ENCODE measurements at regions not wholly inside any gene's neighbourhood (a gene's known extent, or its start where the extent isn't known, plus 50 kb on each side); places are given as distances from the start of the nearest gene placed in this dataset.
"Not testable (repeated sequence)": the region's sequence is repeated elsewhere in the genome, so short reads cannot be mapped to it uniquely, and the experiment has no call there.

DNA sequence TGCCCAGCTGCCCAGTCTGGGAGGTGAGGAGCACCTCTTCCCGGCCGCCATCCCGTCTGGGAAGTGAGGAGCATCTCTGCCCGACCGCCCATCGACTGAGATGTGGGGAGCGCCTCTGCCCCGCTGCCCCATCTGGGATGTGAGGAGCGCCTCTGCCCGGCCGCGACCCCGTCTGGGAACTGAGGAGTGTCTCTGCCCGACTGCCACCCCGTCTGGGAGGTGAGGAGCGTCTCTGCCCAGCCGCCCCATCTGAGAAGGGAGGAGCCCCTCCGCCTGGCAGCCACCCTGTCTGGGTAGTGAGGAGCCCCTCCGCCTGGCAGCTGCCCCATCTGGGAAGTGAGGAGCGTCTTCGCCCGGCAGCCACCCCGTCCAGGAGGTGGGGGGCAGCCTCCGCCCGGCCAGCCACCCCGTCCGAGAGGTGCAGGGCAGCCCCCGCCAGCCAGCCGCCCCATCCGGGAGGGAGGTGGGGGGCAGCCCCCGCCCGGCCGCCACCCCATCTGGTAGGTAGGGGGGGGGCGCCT is 361.4 kb downstream of the ZBBX start:
- BruUV-seq (replicated peaks); H3K4me1 ChIP-seq (ENCODE audit: insufficient read depth, low read length); in situ Hi-C loops (cut with HindIII; ENCODE audit: extremely low pct_ligation_motif_present, low pct_unique_long_range_greater_than_20kb); H3K79me2 ChIP-seq (ENCODE audit: insufficient read depth, low read length); H3K4me3 ChIP-seq (replicated peaks in 1 of 3; ENCODE audit: insufficient read depth in 1 of 3, low read depth in 2 of 3, low read length in 3 of 3); H3K4me2 ChIP-seq (ENCODE audit: low read depth, low read length); CTCF ChIA-PET (ENCODE audit: low intra/inter-chr PET ratio, low total read pairs); H3K36me3 ChIP-seq (replicated peaks in 1 of 2; ENCODE audit: control insufficient read depth in 1 of 2, insufficient read depth in 2 of 2, low read length in 2 of 2); DNase-seq (ENCODE audit: low spot score); POLR2A ChIA-PET; H4K20me1 ChIP-seq (ENCODE audit: insufficient read depth, low read length); H3K9me3 ChIP-seq (ENCODE audit: low read length); FAIRE-seq; intact Hi-C loops (cut with micrococcal nuclease; ENCODE audit: unreplicated experiment); H3K9ac ChIP-seq (ENCODE audit: insufficient read depth, low read depth, low read length); H3K27ac ChIP-seq (ENCODE audit: extremely low read length, insufficient read depth, low read length); H2AFZ ChIP-seq (ENCODE audit: low read length); ATAC-seq; H3K27me3 ChIP-seq (ENCODE audit: control insufficient read depth in 1 of 2, insufficient read depth in 2 of 2, low read length in 2 of 2): not testable (repeated sequence)
- WGBS (ENCODE audit: low lambda C conversion rate) = no CpG with 5 or more reads among the region's 34 CpGs

DNA sequence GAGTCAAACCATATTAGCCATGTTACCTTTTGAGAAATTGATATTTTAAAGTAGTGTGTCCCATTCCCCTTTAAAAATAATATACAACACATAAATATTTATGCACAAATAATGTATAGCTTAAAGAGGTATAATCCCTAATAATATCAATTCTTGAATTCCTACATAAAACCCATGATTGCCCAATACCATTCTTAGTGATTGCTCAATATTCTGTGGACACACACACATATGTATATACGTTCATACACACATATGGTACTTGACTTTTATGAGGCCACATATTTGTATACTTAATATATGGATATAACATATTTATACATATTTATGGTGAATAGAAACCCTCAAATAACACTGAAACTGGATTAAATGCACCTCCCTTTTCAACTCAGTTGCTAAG is 367.4 kb downstream of the ZBBX start:
- POLR2A ChIA-PET = no interaction called here
- CTCF ChIA-PET (ENCODE audit: low intra/inter-chr PET ratio, low total read pairs) = no interaction called here
- Histone ChIP-seq H4K20me1 (ENCODE audit: insufficient read depth, low read length) (no peaks in the 10 kb centered on the region), H3K27ac (ENCODE audit: extremely low read length, insufficient read depth, low read length) (no peak overlapping the region), H3K9me3 (ENCODE audit: low read length) (peaks cover 4% of the 10 kb centered on the region; the same call in 1 of the 2 replicates), H3K79me2 (ENCODE audit: insufficient read depth, low read length) (no peaks in the 10 kb centered on the region), H3K4me1 (ENCODE audit: insufficient read depth, low read length) (no peaks in the 10 kb centered on the region), H3K27me3 (ENCODE audit: control insufficient read depth in 1 of 2, insufficient read depth in 2 of 2, low read length in 2 of 2) (no peaks in the 10 kb centered on the region), H3K4me3 (replicated peaks in 1 of 3; ENCODE audit: insufficient read depth in 1 of 3, low read depth in 2 of 3, low read length in 3 of 3) (no peak overlapping the region), H3K9ac (ENCODE audit: insufficient read depth, low read depth, low read length) (no peak overlapping the region), H3K4me2 (ENCODE audit: low read depth, low read length) (no peak overlapping the region), H2AFZ (ENCODE audit: low read length) (no peak overlapping the region), H3K36me3 (replicated peaks in 1 of 2; ENCODE audit: control insufficient read depth in 1 of 2, insufficient read depth in 2 of 2, low read length in 2 of 2) (no peaks in the 10 kb centered on the region)
- DNase-seq (ENCODE audit: low spot score) = no peak
- WGBS (ENCODE audit: low lambda C conversion rate) = 0% methylated on average over 1 of the region's 1 CpG
- in situ Hi-C loops (cut with HindIII; ENCODE audit: extremely low pct_ligation_motif_present, low pct_unique_long_range_greater_than_20kb) (no loop called here), intact Hi-C loops (cut with micrococcal nuclease; ENCODE audit: unreplicated experiment) (no loop called here)
- no TSS peak for BruUV-seq (replicated peaks)
- FAIRE-seq = no peak
- peak; percentile 81 for TF ChIP-seq CEBPB (IDR thresholded peaks at IDR 0.05; ENCODE audit: borderline replicate concordance, low read depth, low read length)
- TF ChIP-seq BHLHE40 (IDR thresholded peaks at IDR 0.05; ENCODE audit: low read length) = no peak
- ATAC-seq = no peak

DNA sequence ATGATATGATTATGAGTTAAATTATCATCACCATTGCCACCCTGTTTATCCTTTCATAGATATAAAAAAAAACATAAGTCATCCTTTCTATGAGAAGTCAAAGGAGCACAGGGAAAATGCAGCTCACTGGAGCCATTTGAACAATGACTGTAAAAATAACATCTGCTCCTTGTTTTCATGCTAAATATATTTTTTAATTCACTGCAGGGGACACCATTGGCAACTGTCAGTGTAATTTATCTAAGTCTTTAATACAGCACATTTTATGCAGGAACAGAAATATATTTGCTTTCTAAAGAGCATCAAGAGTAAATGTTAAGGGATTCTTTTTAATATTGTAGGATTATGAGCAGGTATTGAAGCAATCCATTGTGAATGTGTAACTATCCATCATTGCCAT is 371.3 kb downstream of the ZBBX start:
- no peaks in the 10 kb centered on the region for H3K4me1 ChIP-seq (ENCODE audit: insufficient read depth, low read length)
- in situ Hi-C loops (cut with HindIII; ENCODE audit: extremely low pct_ligation_motif_present, low pct_unique_long_range_greater_than_20kb) (no loop called here), intact Hi-C loops (cut with micrococcal nuclease; ENCODE audit: unreplicated experiment) (no loop called here)
- BruUV-seq (replicated peaks) = no TSS peak
- POLR2A ChIA-PET = no interaction called here
- H3K27me3 ChIP-seq (ENCODE audit: control insufficient read depth in 1 of 2, insufficient read depth in 2 of 2, low read length in 2 of 2) = no peaks in the 10 kb centered on the region
- no peak overlapping the region for H2AFZ ChIP-seq (ENCODE audit: low read length)
- H3K4me2 ChIP-seq (ENCODE audit: low read depth, low read length) = no peak overlapping the region
- H3K36me3 ChIP-seq (replicated peaks in 1 of 2; ENCODE audit: control insufficient read depth in 1 of 2, insufficient read depth in 2 of 2, low read length in 2 of 2) = no peaks in the 10 kb centered on the region
- CTCF ChIA-PET (ENCODE audit: low intra/inter-chr PET ratio, low total read pairs) = no interaction called here
- no peak overlapping the region for H3K9ac ChIP-seq (ENCODE audit: insufficient read depth, low read depth, low read length)
- DNase-seq (ENCODE audit: low spot score) (no peak), ATAC-seq (no peak), FAIRE-seq (no peak)
- H3K4me3 ChIP-seq (replicated peaks in 1 of 3; ENCODE audit: insufficient read depth in 1 of 3, low read depth in 2 of 3, low read length in 3 of 3) = no peak overlapping the region
- H4K20me1 ChIP-seq (ENCODE audit: insufficient read depth, low read length) = no peaks in the 10 kb centered on the region
- no peak overlapping the region for H3K27ac ChIP-seq (ENCODE audit: extremely low read length, insufficient read depth, low read length)
- peaks cover 4% of the 10 kb centered on the region; the same call in 1 of the 2 replicates for H3K9me3 ChIP-seq (ENCODE audit: low read length)
- no peaks in the 10 kb centered on the region for H3K79me2 ChIP-seq (ENCODE audit: insufficient read depth, low read length)
- TF ChIP-seq, protein P1, sequence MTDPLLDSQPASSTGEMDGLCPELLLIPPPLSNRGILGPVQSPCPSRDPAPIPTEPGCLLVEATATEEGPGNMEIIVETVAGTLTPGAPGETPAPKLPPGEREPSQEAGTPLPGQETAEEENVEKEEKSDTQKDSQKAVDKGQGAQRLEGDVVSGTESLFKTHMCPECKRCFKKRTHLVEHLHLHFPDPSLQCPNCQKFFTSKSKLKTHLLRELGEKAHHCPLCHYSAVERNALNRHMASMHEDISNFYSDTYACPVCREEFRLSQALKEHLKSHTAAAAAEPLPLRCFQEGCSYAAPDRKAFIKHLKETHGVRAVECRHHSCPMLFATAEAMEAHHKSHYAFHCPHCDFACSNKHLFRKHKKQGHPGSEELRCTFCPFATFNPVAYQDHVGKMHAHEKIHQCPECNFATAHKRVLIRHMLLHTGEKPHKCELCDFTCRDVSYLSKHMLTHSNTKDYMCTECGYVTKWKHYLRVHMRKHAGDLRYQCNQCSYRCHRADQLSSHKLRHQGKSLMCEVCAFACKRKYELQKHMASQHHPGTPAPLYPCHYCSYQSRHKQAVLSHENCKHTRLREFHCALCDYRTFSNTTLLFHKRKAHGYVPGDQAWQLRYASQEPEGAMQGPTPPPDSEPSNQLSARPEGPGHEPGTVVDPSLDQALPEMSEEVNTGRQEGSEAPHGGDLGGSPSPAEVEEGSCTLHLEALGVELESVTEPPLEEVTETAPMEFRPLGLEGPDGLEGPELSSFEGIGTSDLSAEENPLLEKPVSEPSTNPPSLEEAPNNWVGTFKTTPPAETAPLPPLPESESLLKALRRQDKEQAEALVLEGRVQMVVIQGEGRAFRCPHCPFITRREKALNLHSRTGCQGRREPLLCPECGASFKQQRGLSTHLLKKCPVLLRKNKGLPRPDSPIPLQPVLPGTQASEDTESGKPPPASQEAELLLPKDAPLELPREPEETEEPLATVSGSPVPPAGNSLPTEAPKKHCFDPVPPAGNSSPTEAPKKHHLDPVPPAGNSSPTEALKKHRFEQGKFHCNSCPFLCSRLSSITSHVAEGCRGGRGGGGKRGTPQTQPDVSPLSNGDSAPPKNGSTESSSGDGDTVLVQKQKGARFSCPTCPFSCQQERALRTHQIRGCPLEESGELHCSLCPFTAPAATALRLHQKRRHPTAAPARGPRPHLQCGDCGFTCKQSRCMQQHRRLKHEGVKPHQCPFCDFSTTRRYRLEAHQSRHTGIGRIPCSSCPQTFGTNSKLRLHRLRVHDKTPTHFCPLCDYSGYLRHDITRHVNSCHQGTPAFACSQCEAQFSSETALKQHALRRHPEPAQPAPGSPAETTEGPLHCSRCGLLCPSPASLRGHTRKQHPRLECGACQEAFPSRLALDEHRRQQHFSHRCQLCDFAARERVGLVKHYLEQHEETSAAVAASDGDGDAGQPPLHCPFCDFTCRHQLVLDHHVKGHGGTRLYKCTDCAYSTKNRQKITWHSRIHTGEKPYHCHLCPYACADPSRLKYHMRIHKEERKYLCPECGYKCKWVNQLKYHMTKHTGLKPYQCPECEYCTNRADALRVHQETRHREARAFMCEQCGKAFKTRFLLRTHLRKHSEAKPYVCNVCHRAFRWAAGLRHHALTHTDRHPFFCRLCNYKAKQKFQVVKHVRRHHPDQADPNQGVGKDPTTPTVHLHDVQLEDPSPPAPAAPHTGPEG (CRISPR knock-in tag; IDR thresholded peaks at IDR 0.05) = no peak
- TF ChIP-seq, protein P2, sequence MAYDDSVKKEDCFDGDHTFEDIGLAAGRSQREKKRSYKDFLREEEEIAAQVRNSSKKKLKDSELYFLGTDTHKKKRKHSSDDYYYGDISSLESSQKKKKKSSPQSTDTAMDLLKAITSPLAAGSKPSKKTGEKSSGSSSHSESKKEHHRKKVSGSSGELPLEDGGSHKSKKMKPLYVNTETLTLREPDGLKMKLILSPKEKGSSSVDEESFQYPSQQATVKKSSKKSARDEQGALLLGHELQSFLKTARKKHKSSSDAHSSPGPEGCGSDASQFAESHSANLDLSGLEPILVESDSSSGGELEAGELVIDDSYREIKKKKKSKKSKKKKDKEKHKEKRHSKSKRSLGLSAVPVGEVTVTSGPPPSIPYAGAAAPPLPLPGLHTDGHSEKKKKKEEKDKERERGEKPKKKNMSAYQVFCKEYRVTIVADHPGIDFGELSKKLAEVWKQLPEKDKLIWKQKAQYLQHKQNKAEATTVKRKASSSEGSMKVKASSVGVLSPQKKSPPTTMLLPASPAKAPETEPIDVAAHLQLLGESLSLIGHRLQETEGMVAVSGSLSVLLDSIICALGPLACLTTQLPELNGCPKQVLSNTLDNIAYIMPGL (CRISPR knock-in tag; IDR thresholded peaks at IDR 0.05; ENCODE audit: borderline replicate concordance in 1 of 2, low read depth in 1 of 2) = no peak

All from HepG2 (cell line).